Stimulated activated naive CD4-positive, alpha-beta T cell (primary cell): ENCODE measurements at regions not wholly inside any gene's neighbourhood (a gene's known extent, or its start where the extent isn't known, plus 50 kb on each side); places are given as distances from the start of the nearest gene placed in this dataset.
"Not testable (repeated sequence)": the region's sequence is repeated elsewhere in the genome, so short reads cannot be mapped to it uniquely, and the experiment has no call there.

Experiments used
- DNase-seq, 6 experiments: peaks; one replicate each; lab custom pipeline; 2025; lab: John Stamatoyannopoulos, UW

GRCh38 chr3:35141406-35141805, 497.9 kb upstream of the ARPP21 start:
- no peak for DNase-seq

GRCh38 chr3:35144011-35144410, 495.3 kb upstream of the ARPP21 start:
- no peak for DNase-seq

GRCh38 chr3:35146256-35147035, 492.9 kb upstream of the ARPP21 start:
- not testable (repeated sequence) for DNase-seq

- no peak for DNase-seq
Measured at GRCh38 chr3:35183927-35184675, 455.2 kb upstream of the ARPP21 start.

GRCh38 chr3:35184775-35185174, 454.6 kb upstream of the ARPP21 start:
- DNase-seq = no peak

- no peak for DNase-seq
Measured at GRCh38 chr3:35187908-35188307, 451.4 kb upstream of the ARPP21 start.

- no peak for DNase-seq
Measured at GRCh38 chr3:35194666-35195065, 444.7 kb upstream of the ARPP21 start.

- DNase-seq = no peak
Measured at GRCh38 chr3:35198857-35199256, 440.5 kb upstream of the ARPP21 start.

- no peak for DNase-seq
Measured at GRCh38 chr3:35200056-35200455, 439.3 kb upstream of the ARPP21 start.

GRCh38 chr3:35201211-35201610, 438.1 kb upstream of the ARPP21 start:
- no peak for DNase-seq

GRCh38 chr3:35215525-35216500, 423.5 kb upstream of the ARPP21 start:
- DNase-seq = no peak

- no peak for DNase-seq
Measured at GRCh38 chr3:35216501-35217266, 422.6 kb upstream of the ARPP21 start.

GRCh38 chr3:35223632-35224394, 415.5 kb upstream of the ARPP21 start:
- no peak for DNase-seq

- no peak for DNase-seq
Measured at GRCh38 chr3:35224565-35225295, 414.6 kb upstream of the ARPP21 start.

GRCh38 chr3:35241236-35241635, 398.1 kb upstream of the ARPP21 start:
- DNase-seq = no peak

- DNase-seq = no peak
Measured at GRCh38 chr3:35254917-35255316, 384.4 kb upstream of the ARPP21 start.

- no peak for DNase-seq
Measured at GRCh38 chr3:35257641-35258040, 381.7 kb upstream of the ARPP21 start.

- DNase-seq = no peak
Measured at GRCh38 chr3:35262406-35262805, 376.9 kb upstream of the ARPP21 start.

- DNase-seq = no peak
Measured at GRCh38 chr3:35263477-35263876, 375.8 kb upstream of the ARPP21 start.

GRCh38 chr3:35266065-35266464, 373.3 kb upstream of the ARPP21 start:
- DNase-seq = not testable (repeated sequence)
